ENCODE measurements at regions not wholly inside any gene's neighbourhood (a gene's known extent, or its start where the extent isn't known, plus 50 kb on each side); places are given as distances from the start of the nearest gene placed in this dataset.
"Not testable (repeated sequence)": the region's sequence is repeated elsewhere in the genome, so short reads cannot be mapped to it uniquely, and the experiment has no call there.

GRCh38 chr3:87789049-87789448 is 269.8 kb downstream of the CGGBP1 start:
- H3K36me3 ChIP-seq (ENCODE audit: control insufficient read depth, insufficient read depth, low read length); H3K9me3 ChIP-seq (replicated peaks; ENCODE audit: control insufficient read depth, low read depth, low read length); H3K27ac ChIP-seq (ENCODE audit: low read length); H3K4me3 ChIP-seq (ENCODE audit: low read length); H3K4me1 ChIP-seq (ENCODE audit: control insufficient read depth, insufficient read depth, low read length); DNase-seq: not testable (repeated sequence)
- 92% methylated on average over 2 of the region's 3 CpGs for WGBS (ENCODE audit: insufficient coverage)
- H3K27me3 ChIP-seq (ENCODE audit: control insufficient read depth, insufficient read depth, low read length), result peaks cover 19% of the 10 kb centered on the region

GRCh38 chr3:87788516-87788915 is 270.3 kb downstream of the CGGBP1 start:
- Histone ChIP-seq H3K9me3 (replicated peaks; ENCODE audit: control insufficient read depth, low read depth, low read length) (no peaks in the 10 kb centered on the region), H3K36me3 (ENCODE audit: control insufficient read depth, insufficient read depth, low read length) (no peaks in the 10 kb centered on the region), H3K27ac (ENCODE audit: low read length) (no peak overlapping the region), H3K4me3 (ENCODE audit: low read length) (no peak overlapping the region), H3K27me3 (ENCODE audit: control insufficient read depth, insufficient read depth, low read length) (peaks cover 16% of the 10 kb centered on the region), H3K4me1 (ENCODE audit: control insufficient read depth, insufficient read depth, low read length) (peaks cover 5% of the 10 kb centered on the region)
- WGBS (ENCODE audit: insufficient coverage), result 40% methylated on average over 1 of the region's 4 CpGs
- DNase-seq, result no peak

- H3K4me3 ChIP-seq (ENCODE audit: low read length), result no peak overlapping the region
- WGBS (ENCODE audit: insufficient coverage), result no CpG with 5 or more reads among the region's 2 CpGs
- no peaks in the 10 kb centered on the region for H3K4me1 ChIP-seq (ENCODE audit: control insufficient read depth, insufficient read depth, low read length)
- H3K27ac ChIP-seq (ENCODE audit: low read length), result no peak overlapping the region
- DNase-seq, result no peak
- H3K9me3 ChIP-seq (replicated peaks; ENCODE audit: control insufficient read depth, low read depth, low read length), result peaks cover 2% of the 10 kb centered on the region
- no peaks in the 10 kb centered on the region for H3K27me3 ChIP-seq (ENCODE audit: control insufficient read depth, insufficient read depth, low read length)
- no peaks in the 10 kb centered on the region for H3K36me3 ChIP-seq (ENCODE audit: control insufficient read depth, insufficient read depth, low read length)
Measured at GRCh38 chr3:87780811-87781210, 278.0 kb downstream of the CGGBP1 start.

- H3K4me1 ChIP-seq (ENCODE audit: control insufficient read depth, insufficient read depth, low read length), result no peaks in the 10 kb centered on the region
- H3K27ac ChIP-seq (ENCODE audit: low read length), result no peak overlapping the region
- no peak overlapping the region for H3K4me3 ChIP-seq (ENCODE audit: low read length)
- no peaks in the 10 kb centered on the region for H3K36me3 ChIP-seq (ENCODE audit: control insufficient read depth, insufficient read depth, low read length)
- no CpG with 5 or more reads among the region's 1 CpG for WGBS (ENCODE audit: insufficient coverage)
- DNase-seq, result no peak
- no peaks in the 10 kb centered on the region for H3K27me3 ChIP-seq (ENCODE audit: control insufficient read depth, insufficient read depth, low read length)
- peaks cover 2% of the 10 kb centered on the region for H3K9me3 ChIP-seq (replicated peaks; ENCODE audit: control insufficient read depth, low read depth, low read length)
Measured at GRCh38 chr3:87778876-87779275, 279.9 kb downstream of the CGGBP1 start.

GRCh38 chr3:87771337-87772192 is 287.2 kb downstream of the CGGBP1 start:
- no peak for DNase-seq
- Histone ChIP-seq H3K4me3 (ENCODE audit: low read length) (no peak overlapping the region), H3K4me1 (ENCODE audit: control insufficient read depth, insufficient read depth, low read length) (no peaks in the 10 kb centered on the region), H3K36me3 (ENCODE audit: control insufficient read depth, insufficient read depth, low read length) (no peaks in the 10 kb centered on the region), H3K9me3 (replicated peaks; ENCODE audit: control insufficient read depth, low read depth, low read length) (no peaks in the 10 kb centered on the region), H3K27me3 (ENCODE audit: control insufficient read depth, insufficient read depth, low read length) (no peaks in the 10 kb centered on the region), H3K27ac (ENCODE audit: low read length) (no peak overlapping the region)
- 46% methylated on average over 5 of the region's 5 CpGs for WGBS (ENCODE audit: insufficient coverage)

- WGBS (ENCODE audit: insufficient coverage), result no CpG with 5 or more reads among the region's 2 CpGs
- H3K36me3 ChIP-seq (ENCODE audit: control insufficient read depth, insufficient read depth, low read length), result no peaks in the 10 kb centered on the region
- H3K4me3 ChIP-seq (ENCODE audit: low read length), result no peak overlapping the region
- no peak overlapping the region for H3K27ac ChIP-seq (ENCODE audit: low read length)
- H3K4me1 ChIP-seq (ENCODE audit: control insufficient read depth, insufficient read depth, low read length), result no peaks in the 10 kb centered on the region
- no peak for DNase-seq
- no peaks in the 10 kb centered on the region for H3K9me3 ChIP-seq (replicated peaks; ENCODE audit: control insufficient read depth, low read depth, low read length)
- H3K27me3 ChIP-seq (ENCODE audit: control insufficient read depth, insufficient read depth, low read length), result no peaks in the 10 kb centered on the region
Measured at GRCh38 chr3:87766721-87767120, 292.1 kb downstream of the CGGBP1 start.

GRCh38 chr3:87765256-87765655 is 293.5 kb downstream of the CGGBP1 start:
- WGBS (ENCODE audit: insufficient coverage), result no CpG with 5 or more reads among the region's 3 CpGs
- Histone ChIP-seq H3K27me3 (ENCODE audit: control insufficient read depth, insufficient read depth, low read length) (no peaks in the 10 kb centered on the region), H3K4me1 (ENCODE audit: control insufficient read depth, insufficient read depth, low read length) (no peaks in the 10 kb centered on the region)

GRCh38 chr3:87761795-87762194 is 297.0 kb downstream of the CGGBP1 start:
- no peak overlapping the region for H3K4me3 ChIP-seq (ENCODE audit: low read length)
- no peaks in the 10 kb centered on the region for H3K9me3 ChIP-seq (replicated peaks; ENCODE audit: control insufficient read depth, low read depth, low read length)
- no peak overlapping the region for H3K27ac ChIP-seq (ENCODE audit: low read length)
- no peaks in the 10 kb centered on the region for H3K36me3 ChIP-seq (ENCODE audit: control insufficient read depth, insufficient read depth, low read length)
- 97% methylated on average over 13 of the region's 17 CpGs for WGBS (ENCODE audit: insufficient coverage)
- H3K27me3 ChIP-seq (ENCODE audit: control insufficient read depth, insufficient read depth, low read length), result no peaks in the 10 kb centered on the region
- no peak for DNase-seq
- H3K4me1 ChIP-seq (ENCODE audit: control insufficient read depth, insufficient read depth, low read length), result no peaks in the 10 kb centered on the region

More at GRCh38 chr3:87765256-87765655, 293.5 kb downstream of the CGGBP1 start:
- Histone ChIP-seq H3K9me3 (replicated peaks; ENCODE audit: control insufficient read depth, low read depth, low read length) (no peaks in the 10 kb centered on the region), H3K27ac (ENCODE audit: low read length) (no peak overlapping the region), H3K36me3 (ENCODE audit: control insufficient read depth, insufficient read depth, low read length) (no peaks in the 10 kb centered on the region), H3K4me3 (ENCODE audit: low read length) (no peak overlapping the region)
- no peak for DNase-seq

GRCh38 chr3:87761341-87761740 is 297.5 kb downstream of the CGGBP1 start:
- H3K4me3 ChIP-seq (ENCODE audit: low read length), result no peak overlapping the region
- H3K27ac ChIP-seq (ENCODE audit: low read length), result no peak overlapping the region
- H3K4me1 ChIP-seq (ENCODE audit: control insufficient read depth, insufficient read depth, low read length), result no peaks in the 10 kb centered on the region
- DNase-seq, result no peak
- H3K9me3 ChIP-seq (replicated peaks; ENCODE audit: control insufficient read depth, low read depth, low read length), result no peaks in the 10 kb centered on the region
- WGBS (ENCODE audit: insufficient coverage), result 91% methylated on average over 10 of the region's 11 CpGs
- no peaks in the 10 kb centered on the region for H3K36me3 ChIP-seq (ENCODE audit: control insufficient read depth, insufficient read depth, low read length)
- no peaks in the 10 kb centered on the region for H3K27me3 ChIP-seq (ENCODE audit: control insufficient read depth, insufficient read depth, low read length)

GRCh38 chr3:87756616-87757015 is 302.2 kb downstream of the CGGBP1 start:
- H3K9me3 ChIP-seq (replicated peaks; ENCODE audit: control insufficient read depth, low read depth, low read length), result no peaks in the 10 kb centered on the region
- no peak overlapping the region for H3K27ac ChIP-seq (ENCODE audit: low read length)
- H3K4me3 ChIP-seq (ENCODE audit: low read length), result no peak overlapping the region
- no peaks in the 10 kb centered on the region for H3K36me3 ChIP-seq (ENCODE audit: control insufficient read depth, insufficient read depth, low read length)
- H3K4me1 ChIP-seq (ENCODE audit: control insufficient read depth, insufficient read depth, low read length), result no peaks in the 10 kb centered on the region
- no CpG with 5 or more reads among the region's 1 CpG for WGBS (ENCODE audit: insufficient coverage)
- DNase-seq, result no peak
- no peaks in the 10 kb centered on the region for H3K27me3 ChIP-seq (ENCODE audit: control insufficient read depth, insufficient read depth, low read length)

GRCh38 chr3:87755852-87756251 is 303.0 kb downstream of the CGGBP1 start:
- Histone ChIP-seq H3K27me3 (ENCODE audit: control insufficient read depth, insufficient read depth, low read length) (no peaks in the 10 kb centered on the region), H3K36me3 (ENCODE audit: control insufficient read depth, insufficient read depth, low read length) (no peaks in the 10 kb centered on the region), H3K4me1 (ENCODE audit: control insufficient read depth, insufficient read depth, low read length) (no peaks in the 10 kb centered on the region), H3K9me3 (replicated peaks; ENCODE audit: control insufficient read depth, low read depth, low read length) (no peaks in the 10 kb centered on the region), H3K4me3 (ENCODE audit: low read length) (no peak overlapping the region), H3K27ac (ENCODE audit: low read length) (no peak overlapping the region)
- no peak for DNase-seq
